AG20443 (cell line): ENCODE measurements at regions not wholly inside any gene's neighbourhood (a gene's known extent, or its start where the extent isn't known, plus 50 kb on each side); places are given as distances from the start of the nearest gene placed in this dataset.

Source experiments
- DNase-seq: peaks from one replicate; pipeline ENCODE4 v3.0.0; 2012; ENCODE audit warnings: low spot score, mixed read lengths

- DNase-seq, result no peak
These were observed 186.3 kb upstream of the TMEFF2 start for GRCh38 chr2:192381082-192381481.

- no peak for DNase-seq
These were observed 185.0 kb upstream of the TMEFF2 start for GRCh38 chr2:192379736-192380135.

GRCh38 chr2:192377173-192377572 is 182.4 kb upstream of the TMEFF2 start:
- no peak for DNase-seq

- no peak for DNase-seq
These were observed 179.0 kb upstream of the TMEFF2 start for GRCh38 chr2:192373754-192374153.

- DNase-seq, result no peak
These were observed 178.5 kb upstream of the TMEFF2 start for GRCh38 chr2:192373221-192373620.

GRCh38 chr2:192369969-192370368 is 175.2 kb upstream of the TMEFF2 start:
- DNase-seq, result no peak

- peak; percentile 4 for DNase-seq
These were observed 162.5 kb upstream of the TMEFF2 start for GRCh38 chr2:192357217-192357616.

- DNase-seq, result no peak
These were observed 159.9 kb upstream of the TMEFF2 start for GRCh38 chr2:192354512-192355244.

- DNase-seq, result no peak
These were observed 152.8 kb upstream of the TMEFF2 start for GRCh38 chr2:192347542-192347941.

GRCh38 chr2:192345287-192345686 is 150.6 kb upstream of the TMEFF2 start:
- no peak for DNase-seq

GRCh38 chr2:192333642-192334041 is 138.9 kb upstream of the TMEFF2 start:
- DNase-seq, result no peak

- no peak for DNase-seq
These were observed 133.6 kb upstream of the TMEFF2 start for GRCh38 chr2:192328297-192328696.

GRCh38 chr2:192327576-192327975 is 132.8 kb upstream of the TMEFF2 start:
- DNase-seq, result no peak

GRCh38 chr2:192315543-192315942 is 120.8 kb upstream of the TMEFF2 start:
- DNase-seq, result no peak

- peak; percentile 2 for DNase-seq
These were observed 120.2 kb upstream of the TMEFF2 start for GRCh38 chr2:192314800-192315481.

- DNase-seq, result peak; percentile 3
These were observed 119.0 kb upstream of the TMEFF2 start for GRCh38 chr2:192313773-192314172.

GRCh38 chr2:192311701-192312460 is 117.1 kb upstream of the TMEFF2 start:
- DNase-seq, result no peak

- no peak for DNase-seq
These were observed 112.8 kb upstream of the TMEFF2 start for GRCh38 chr2:192307530-192307929.

- DNase-seq, result no peak
These were observed 103.9 kb upstream of the TMEFF2 start for GRCh38 chr2:192298664-192299063.

- DNase-seq, result no peak
These were observed 97.7 kb upstream of the TMEFF2 start for GRCh38 chr2:192292478-192292877.

- DNase-seq, result no peak
These were observed 93.6 kb upstream of the TMEFF2 start for GRCh38 chr2:192288295-192288694.

GRCh38 chr2:192286093-192286701 is 91.5 kb upstream of the TMEFF2 start:
- peak; percentile 43 for DNase-seq

GRCh38 chr2:192283450-192283849 is 88.7 kb upstream of the TMEFF2 start:
- DNase-seq, result no peak
